GM19351 (cell line): ENCODE measurements at regions not wholly inside any gene's neighbourhood (a gene's known extent, or its start where the extent isn't known, plus 50 kb on each side); places are given as distances from the start of the nearest gene placed in this dataset.

Source experiments
- ATAC-seq: cut with Tn5 transposase; IDR thresholded peaks from one replicate; pipeline ENCODE4 v1.9.1; 2021; ENCODE audit warnings: mild to moderate bottlenecking, moderate library complexity; ENCODE audit not compliant: unreplicated experiment

DNA sequence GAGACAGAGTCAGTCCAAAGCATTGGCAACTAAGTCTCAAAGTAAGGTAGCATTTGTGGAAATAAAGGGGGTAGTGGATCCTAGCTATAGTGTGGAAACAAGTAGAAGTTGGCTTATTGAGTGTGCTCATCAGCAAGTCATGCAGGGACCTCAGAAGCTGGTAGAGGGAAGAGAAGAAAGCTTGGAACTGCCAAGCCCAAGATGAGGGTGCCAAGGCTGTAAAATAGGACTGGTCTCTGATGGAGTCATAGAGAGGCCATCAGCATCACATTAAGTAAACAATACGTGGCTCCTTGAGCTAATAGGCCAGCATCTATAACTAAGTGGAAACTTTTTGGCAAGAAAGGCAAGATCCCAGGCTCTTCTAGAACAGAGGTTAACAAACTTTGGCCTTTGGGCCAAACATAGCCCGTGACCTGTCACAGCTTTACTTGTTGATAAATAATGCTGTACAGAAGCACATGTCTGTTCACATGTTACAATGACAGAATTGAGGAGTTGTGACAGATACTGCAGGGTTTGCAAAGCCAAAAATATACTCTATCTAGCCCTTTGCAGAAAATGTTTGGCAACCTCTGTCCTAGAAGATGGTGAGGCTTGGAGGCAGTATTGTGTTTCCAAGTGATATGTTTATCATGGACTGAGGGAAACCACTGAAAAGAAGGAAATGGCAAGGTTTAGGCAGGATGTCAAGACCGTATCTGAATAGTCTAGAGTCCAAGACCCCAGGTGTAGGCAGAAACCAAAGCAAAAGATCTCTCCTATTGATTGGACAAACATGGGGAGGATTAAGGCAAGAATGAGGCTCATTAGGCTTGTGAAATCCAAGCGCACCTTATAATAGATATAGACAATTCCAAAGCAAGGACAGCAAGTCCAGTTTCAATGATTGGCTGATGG, 62.5 kb upstream of the CD44 start:
- ATAC-seq: no peak

DNA sequence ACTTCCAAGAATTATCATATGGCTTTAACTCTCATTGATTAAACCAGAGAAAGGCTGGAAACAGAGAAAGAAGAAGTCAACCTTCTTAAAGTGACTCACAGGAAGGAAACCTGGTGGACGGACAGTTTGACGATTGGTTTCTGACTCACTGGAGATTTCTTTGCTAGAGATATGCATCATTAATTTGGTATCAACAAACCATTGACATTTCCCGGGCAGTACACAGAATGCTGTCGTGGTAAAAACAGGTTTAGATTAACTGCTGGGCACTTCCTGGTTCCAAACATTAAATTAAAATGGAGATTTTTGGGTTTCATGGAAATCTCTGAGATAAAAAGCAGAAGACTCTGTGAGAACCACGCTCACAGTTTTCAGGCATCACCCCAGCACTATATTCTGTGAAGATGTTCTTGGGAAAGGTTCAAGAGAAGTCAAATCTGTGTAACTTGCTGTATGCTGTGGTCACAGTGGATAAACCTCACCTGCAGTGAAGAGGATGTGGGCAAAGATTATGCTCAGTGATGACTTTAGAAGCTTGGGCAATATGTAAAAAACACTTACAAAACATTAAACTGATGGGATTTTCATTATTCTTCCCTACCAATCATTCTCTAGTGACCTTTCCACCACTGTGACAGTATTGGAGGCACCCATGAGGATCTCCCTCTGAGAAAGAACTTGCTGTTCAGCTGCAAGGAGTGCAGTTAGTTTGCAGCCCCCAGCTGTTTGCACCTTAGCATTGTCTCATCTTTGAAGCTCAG, 61.1 kb upstream of the CD44 start:
- ATAC-seq: peak; percentile 48

DNA sequence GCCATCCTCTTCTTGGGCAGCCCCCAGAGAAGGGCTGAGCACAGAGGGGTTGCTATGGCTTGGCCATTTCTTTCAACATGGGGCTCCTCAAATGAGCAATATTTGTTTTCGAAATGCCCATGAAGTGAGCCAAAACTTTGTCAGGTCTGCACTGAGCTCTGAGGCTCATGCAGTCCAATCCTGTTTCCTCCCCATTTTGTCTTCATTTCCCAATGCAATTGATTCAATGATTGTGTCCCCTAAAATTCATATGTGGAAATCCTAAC, 60.6 kb upstream of the CD44 start:
- ATAC-seq: no peak

DNA sequence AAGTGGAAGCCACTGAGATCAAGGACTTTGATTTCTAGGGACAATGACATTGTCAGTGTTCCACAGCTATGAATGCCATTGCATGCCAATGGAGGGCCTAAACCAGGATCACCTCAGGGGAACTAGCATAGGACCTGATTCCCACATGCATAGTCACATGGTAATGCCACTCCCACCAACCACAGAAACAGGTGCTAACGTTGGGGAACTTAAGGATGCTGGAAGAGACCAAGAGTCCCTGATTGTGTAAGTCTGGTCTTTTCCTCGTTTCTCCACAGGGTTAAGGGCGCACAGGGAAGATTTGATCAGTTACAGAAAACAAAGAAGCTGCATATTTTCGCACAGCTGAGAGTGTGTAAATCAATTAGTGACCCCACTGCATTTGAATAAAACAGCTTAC, 59.4 kb upstream of the CD44 start:
- ATAC-seq: no peak

DNA sequence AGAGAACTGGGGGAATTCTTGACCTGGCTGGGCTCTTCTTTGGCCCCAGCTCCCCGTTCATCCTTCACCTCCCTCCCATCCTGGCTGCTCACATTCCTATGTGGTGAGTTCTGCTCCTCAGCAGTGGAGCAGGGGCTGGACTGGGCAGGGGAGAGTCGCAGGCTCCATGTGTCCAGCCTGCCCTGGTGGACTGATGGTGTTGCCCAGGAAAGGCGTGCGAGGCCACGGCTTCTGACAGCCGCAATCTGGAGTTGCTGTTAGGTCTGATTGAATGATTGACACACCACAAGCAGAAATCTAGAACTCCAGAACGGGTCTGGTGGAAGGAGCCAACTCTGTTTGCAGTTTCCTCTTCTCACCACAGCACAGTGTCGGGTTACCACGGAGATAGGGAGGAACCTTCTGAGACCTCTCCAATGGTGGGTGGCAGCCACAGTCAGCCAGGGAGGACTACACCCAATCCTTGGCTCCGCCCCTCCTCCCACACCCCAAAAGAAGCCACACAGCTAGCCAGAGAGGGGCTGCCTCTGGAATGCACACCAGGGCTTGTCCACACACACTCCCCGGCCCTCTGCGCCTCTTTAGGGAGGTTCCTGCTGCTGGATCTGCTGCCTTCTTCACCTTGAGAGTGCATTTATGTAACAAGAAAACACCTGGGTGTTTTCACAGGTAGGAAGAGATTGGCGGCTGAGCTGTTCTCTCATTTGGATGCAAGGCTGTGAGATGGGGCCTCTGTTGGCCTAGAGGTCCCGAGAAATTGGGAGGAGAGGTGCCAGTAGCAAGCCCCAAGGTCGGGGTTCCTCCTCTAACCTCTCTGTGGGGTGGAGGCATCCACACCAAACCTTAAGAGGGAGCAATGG, 56.4 kb upstream of the CD44 start:
- peak; percentile 77 for ATAC-seq

DNA sequence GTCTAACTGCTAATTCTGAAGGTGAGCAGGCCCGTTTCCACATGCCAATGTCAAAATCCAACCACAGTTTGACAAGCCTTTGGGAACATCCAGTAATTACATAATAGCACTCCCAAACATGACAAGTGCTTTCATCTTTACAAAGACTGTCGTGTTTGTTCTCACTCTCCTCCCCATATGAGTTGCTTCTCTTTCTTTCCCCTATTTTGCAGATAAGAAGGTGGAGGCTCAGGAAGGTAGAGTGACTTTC, 55.9 kb upstream of the CD44 start:
- ATAC-seq: no peak

DNA sequence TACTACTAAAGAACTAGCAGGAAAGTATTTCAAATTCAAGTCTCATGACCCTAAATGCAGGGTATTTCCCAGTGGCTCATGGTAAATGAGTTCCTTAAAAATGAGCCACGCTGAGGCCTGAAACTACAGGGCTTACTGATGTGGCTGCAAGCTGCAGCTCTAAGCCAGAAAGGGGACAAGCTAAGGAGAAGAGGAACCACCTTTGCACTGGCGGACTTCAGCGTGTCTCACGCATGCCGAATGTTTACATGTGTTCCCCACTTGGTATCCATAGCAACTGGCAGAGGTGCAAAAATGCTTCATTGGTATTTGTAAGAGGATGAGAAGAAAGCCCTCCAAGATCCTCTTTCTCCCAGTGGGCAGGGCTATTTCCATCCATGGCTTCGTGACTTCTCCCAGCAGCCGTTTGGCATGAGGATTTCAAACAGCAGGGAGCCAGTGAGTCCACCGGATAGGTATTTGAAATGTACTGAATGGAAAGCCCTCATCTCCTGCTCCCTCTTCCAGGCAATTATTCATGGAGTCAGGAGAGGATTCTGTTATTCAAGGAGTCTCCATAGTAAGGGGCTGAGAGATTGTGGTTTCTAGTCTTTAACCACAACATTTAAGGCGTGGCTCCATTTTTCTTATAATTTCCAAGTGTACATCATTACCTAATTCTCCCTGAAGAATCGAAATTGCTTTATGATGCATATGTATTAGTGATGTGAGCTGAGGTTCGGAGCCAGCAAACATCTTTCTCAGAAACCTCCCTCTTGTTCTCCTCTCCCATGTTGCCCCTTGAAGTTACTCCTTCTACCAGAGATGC, 55.3 kb upstream of the CD44 start:
- ATAC-seq: peak; percentile 68

DNA sequence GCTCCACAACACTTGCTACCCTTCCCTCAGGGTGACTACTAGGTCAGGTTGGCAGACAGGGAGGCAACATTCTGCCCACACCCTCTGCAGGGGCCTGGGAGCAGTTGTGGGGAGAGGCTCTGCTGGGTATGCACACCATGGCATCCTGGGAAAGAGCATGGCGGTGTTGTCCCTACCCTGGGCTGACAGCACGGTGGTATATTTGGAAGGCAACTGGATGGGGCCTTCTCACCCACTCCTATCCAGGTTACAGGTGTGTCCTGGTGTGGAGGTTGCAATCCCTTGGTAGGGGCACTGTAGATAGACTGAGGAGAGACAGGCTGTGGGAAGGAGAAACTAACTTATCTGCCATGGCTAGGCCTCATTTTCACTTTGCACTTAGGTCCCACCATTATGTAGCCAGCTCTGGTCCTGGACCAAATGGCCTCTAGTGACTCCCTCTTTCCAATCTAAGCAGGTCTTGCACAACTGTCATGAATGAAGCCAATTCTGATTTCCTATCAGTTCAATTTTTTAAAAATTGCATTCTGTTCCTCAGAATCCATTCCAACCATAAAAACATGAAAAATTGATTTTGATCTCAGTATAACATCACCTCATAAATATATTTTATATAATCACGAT, 54.0 kb upstream of the CD44 start:
- ATAC-seq: no peak

DNA sequence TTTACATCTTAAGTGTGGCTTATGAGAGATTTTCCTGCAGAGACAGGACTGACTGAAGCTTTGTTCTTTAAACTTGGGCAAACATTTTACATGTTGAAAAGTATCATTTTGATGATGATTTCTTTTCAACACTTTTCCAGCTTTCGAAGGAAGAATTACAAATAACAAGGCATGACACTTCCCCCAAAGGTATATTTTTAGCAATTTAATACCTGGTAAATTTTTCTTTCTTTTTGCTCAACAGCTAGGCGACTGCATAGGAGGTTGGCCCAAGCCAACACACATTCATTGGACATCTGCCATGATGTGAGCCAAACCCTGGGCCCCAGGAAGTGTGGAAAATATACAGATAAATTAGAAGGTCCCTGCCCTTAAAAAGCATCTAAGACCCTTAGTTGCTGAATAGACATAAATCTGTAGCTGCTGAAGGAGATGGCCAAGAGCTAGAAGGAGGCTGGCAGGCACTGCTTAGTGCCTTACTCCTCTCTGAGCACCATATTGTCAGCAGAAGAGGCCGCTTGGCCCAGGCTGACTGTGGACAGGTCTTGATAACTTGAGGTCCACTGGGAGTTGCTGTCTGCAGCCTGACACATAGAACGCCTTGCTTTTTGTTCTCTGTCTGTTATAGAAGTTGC, 53.3 kb upstream of the CD44 start:
- no peak for ATAC-seq

DNA sequence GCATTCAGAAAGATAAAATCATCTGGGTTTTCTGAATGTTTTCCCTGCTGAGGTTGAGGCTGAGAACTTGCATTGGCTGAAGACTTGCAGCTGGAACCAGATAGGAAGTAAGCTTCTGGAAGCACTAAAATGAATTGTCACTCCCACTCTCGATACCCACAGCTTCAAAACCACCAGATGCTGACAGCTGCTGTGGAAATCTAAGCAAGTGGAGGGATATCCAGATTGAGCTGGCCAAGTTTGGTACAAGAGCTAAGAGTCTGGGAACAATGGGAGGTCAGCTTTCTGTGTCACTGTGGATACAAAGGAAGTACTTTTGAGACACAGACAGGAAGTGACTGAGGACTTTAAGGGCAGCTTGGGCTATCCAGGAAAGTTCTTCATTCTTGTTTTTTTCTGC, 51.3 kb upstream of the CD44 start:
- no peak for ATAC-seq

DNA sequence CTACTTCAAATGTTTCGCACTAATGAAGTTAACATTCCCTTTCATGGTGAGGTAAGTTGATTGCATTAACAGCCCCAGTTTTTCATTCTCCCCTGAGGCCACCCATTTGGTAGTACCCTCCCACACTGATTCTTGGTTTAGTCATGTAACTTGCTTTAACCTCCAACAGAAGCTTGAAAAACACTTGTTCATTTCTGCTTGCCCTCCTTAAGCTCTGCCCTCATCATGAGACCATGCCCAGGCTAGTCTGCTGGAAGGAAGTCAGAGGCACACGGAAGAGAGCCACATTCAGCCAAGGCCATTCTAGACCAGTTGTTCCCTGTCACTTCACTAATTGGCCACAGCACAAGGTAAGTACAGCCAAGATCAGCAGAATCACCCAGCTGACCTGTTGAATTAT, 50.7 kb upstream of the CD44 start:
- no peak for ATAC-seq

DNA sequence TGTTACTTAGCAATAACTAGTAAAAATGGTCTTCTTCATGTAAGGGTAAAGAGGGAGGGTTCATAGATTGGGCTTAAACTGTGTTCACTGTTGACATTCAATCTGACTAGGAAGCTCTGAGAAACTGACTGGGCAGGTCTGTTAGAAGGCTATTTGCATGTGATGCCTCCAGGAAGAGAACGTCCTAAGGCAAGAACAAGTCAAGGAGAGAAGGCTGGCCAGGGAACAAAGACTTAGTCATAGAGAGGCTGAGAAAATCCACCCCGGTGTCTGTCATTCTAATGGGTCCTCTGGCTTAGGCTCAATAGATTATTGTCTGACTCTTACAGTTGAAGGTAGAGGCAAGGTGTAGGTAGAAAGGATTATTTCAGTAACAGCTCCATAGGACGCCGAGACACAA, 50.3 kb upstream of the CD44 start:
- no peak for ATAC-seq
